ENCODE measurements at regions not wholly inside any gene's neighbourhood (a gene's known extent, or its start where the extent isn't known, plus 50 kb on each side); places are given as distances from the start of the nearest gene placed in this dataset.
"Not testable (repeated sequence)": the region's sequence is repeated elsewhere in the genome, so short reads cannot be mapped to it uniquely, and the experiment has no call there.

- CTCF ChIA-PET: no interaction called here
- Histone ChIP-seq H3K9me3 (ENCODE audit: control insufficient read depth in 1 of 2, insufficient read depth in 1 of 2, low read length in 2 of 2) (no peaks in the 10 kb centered on the region), H3K27me3 (ENCODE audit: control insufficient read depth in 1 of 2, insufficient read depth in 2 of 2, low read length in 2 of 2) (no peaks in the 10 kb centered on the region), H3K4me3 (ENCODE audit: low read length) (no peak overlapping the region), H3K27ac (ENCODE audit: low read depth in 1 of 2, low read length in 2 of 2) (no peak overlapping the region), H3K36me3 (ENCODE audit: insufficient read depth, low read length) (no peaks in the 10 kb centered on the region), H3K4me1 (ENCODE audit: insufficient read depth, low read length) (no peaks in the 10 kb centered on the region)
- Mint-ChIP-seq H3K4me1 (ENCODE audit: low read depth) (no peaks in the 10 kb centered on the region), H3K27ac (no peak overlapping the region), H3K4me3 (no peak overlapping the region), H3K36me3 (ENCODE audit: low read depth) (no peaks in the 10 kb centered on the region), H3K27me3 (no peaks in the 10 kb centered on the region), H3K9me3 (no peaks in the 10 kb centered on the region)
- no peak for ATAC-seq (ENCODE audit: poor library complexity)
- intact Hi-C loops (cut with DNase I, micrococcal nuclease): loop anchor here in 1 of 2 experiments (1.0 kb wide), 1 partner anchor 234 kb away; no protein-coding TSS in a partner anchor
- DNase-seq: no peak
- POLR2A ChIA-PET: no interaction called here
- no peak for TF ChIP-seq CTCF (IDR thresholded peaks at IDR 0.05)
Measured at GRCh38 chr2:61660511-61661388, 122.6 kb upstream of the XPO1 start.

- no peak for ATAC-seq (ENCODE audit: poor library complexity)
- H3K27me3 Mint-ChIP-seq: no peaks in the 10 kb centered on the region
Measured at GRCh38 chr2:61658841-61659780, 121.0 kb upstream of the XPO1 start.

GRCh38 chr2:61649946-61650345, 111.8 kb upstream of the XPO1 start:
- H3K4me1 Mint-ChIP-seq (ENCODE audit: low read depth); H3K4me3 ChIP-seq (ENCODE audit: low read length); DNase-seq; H3K27ac ChIP-seq (ENCODE audit: low read depth in 1 of 2, low read length in 2 of 2); H3K27me3 ChIP-seq (ENCODE audit: control insufficient read depth in 1 of 2, insufficient read depth in 2 of 2, low read length in 2 of 2); H3K36me3 Mint-ChIP-seq (ENCODE audit: low read depth); H3K9me3 ChIP-seq (ENCODE audit: control insufficient read depth in 1 of 2, insufficient read depth in 1 of 2, low read length in 2 of 2); H3K27ac Mint-ChIP-seq; H3K36me3 ChIP-seq (ENCODE audit: insufficient read depth, low read length); H3K9me3 Mint-ChIP-seq; H3K4me3 Mint-ChIP-seq; ATAC-seq (ENCODE audit: poor library complexity); H3K27me3 Mint-ChIP-seq; CTCF ChIA-PET; H3K4me1 ChIP-seq (ENCODE audit: insufficient read depth, low read length): not testable (repeated sequence)
- POLR2A ChIA-PET: interaction anchor here (0.7 kb wide), 1 partner anchor 112 kb away, joined by 3 read pairs; the partner anchor contains the start of gene XPO1
- intact Hi-C loops (cut with DNase I, micrococcal nuclease): loop anchor here in 1 of 2 experiments (10.0 kb wide), 1 partner anchor 515 kb away; no protein-coding TSS in a partner anchor

More at GRCh38 chr2:61658841-61659780, 121.0 kb upstream of the XPO1 start:
- no peak overlapping the region for H3K4me3 Mint-ChIP-seq
- H3K9me3 Mint-ChIP-seq: no peaks in the 10 kb centered on the region
- TF ChIP-seq CTCF (IDR thresholded peaks at IDR 0.05): peak; percentile 52
- H3K4me3 ChIP-seq (ENCODE audit: low read length): no peak overlapping the region
- H3K27me3 ChIP-seq (ENCODE audit: control insufficient read depth in 1 of 2, insufficient read depth in 2 of 2, low read length in 2 of 2): no peaks in the 10 kb centered on the region
- ChIA-PET POLR2A (interaction anchor here (2.5 kb wide), 1 partner anchor 121 kb away, joined by 9 read pairs; the partner anchor contains the start of gene XPO1), CTCF (interaction anchor here (0.5 to 1.4 kb wide), 2 partner anchors 186 to 233 kb away, joined by 3 read pairs; no protein-coding TSS in a partner anchor)
- no peaks in the 10 kb centered on the region for H3K4me1 ChIP-seq (ENCODE audit: insufficient read depth, low read length)
- H3K36me3 Mint-ChIP-seq (ENCODE audit: low read depth): no peaks in the 10 kb centered on the region
- no peak overlapping the region for H3K27ac ChIP-seq (ENCODE audit: low read depth in 1 of 2, low read length in 2 of 2)
- H3K27ac Mint-ChIP-seq: no peak overlapping the region
- H3K36me3 ChIP-seq (ENCODE audit: insufficient read depth, low read length): no peaks in the 10 kb centered on the region
- peak in 3 of 14 experiments; percentile 19 to 29 (median 25) for DNase-seq
- intact Hi-C loops (cut with DNase I, micrococcal nuclease): loop anchor here in 1 of 2 experiments (10.0 kb wide), 1 partner anchor 524 kb away; no protein-coding TSS in a partner anchor
- H3K9me3 ChIP-seq (ENCODE audit: control insufficient read depth in 1 of 2, insufficient read depth in 1 of 2, low read length in 2 of 2): no peaks in the 10 kb centered on the region
- H3K4me1 Mint-ChIP-seq (ENCODE audit: low read depth): no peaks in the 10 kb centered on the region
